ENCODE measurements at regions not wholly inside any gene's neighbourhood (a gene's known extent, or its start where the extent isn't known, plus 50 kb on each side); places are given as distances from the start of the nearest gene placed in this dataset.

DNA sequence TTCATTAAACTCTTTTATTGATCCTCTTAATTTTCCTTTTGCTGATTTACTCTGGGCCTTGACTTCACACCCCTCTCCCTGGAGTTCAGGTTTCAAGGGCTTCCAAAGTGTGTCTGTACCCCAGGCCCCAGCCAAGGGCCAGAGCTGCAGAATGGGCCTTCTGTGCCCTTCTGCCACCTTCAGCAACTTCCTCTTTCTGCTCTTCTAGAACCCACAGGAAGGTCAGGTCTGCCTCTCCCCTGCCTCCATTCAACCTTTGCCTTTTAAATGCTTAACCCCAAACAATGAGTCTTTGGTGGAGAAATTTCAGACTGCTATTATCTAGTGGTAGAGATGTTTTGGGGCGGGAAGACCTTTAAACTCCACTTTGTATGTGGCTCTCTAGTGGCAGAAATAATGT is 63.1 kb downstream of the TSN start:
- H3K9ac ChIP-seq (ENCODE audit: low read length): no peak overlapping the region

DNA sequence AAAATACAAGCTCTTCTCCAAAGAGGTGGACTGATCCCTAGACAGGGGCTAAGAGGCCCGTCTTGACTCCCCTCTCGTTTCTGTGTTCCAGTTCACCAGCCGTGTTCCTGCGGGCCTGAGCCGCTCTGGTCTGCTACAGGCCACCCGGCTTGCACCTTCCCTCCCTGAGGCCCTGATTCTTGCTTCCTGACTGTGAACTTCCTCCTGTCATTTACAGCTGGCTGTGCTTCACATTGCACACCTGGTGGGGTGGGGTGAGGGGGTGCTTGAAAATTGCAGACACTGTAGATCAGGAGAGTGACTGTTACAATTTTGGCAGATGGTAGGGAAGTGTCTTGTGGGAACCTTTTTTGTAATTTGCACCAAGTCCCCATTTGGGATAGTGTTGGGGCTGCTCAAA is 64.4 kb downstream of the TSN start:
- CTCF ChIA-PET: interaction anchor here (0.5 to 1.0 kb wide), 3 partner anchors 8 to 964 kb away, joined by 3 read pairs; no protein-coding TSS in a partner anchor
- H3K27me3 ChIP-seq (replicated peaks in 1 of 4; ENCODE audit: control extremely low read depth in 1 of 4, control insufficient read depth in 3 of 4, insufficient read depth in 4 of 4, low read length in 3 of 4): no peaks in the 10 kb centered on the region
- POLR2A ChIA-PET: no interaction called here
- peaks cover 16% of the 10 kb centered on the region for H3K4me1 Mint-ChIP-seq
- no peaks in the 10 kb centered on the region for H3K79me2 ChIP-seq (ENCODE audit: control insufficient read depth, insufficient read depth, low read length)
- no peak overlapping the region for H3K9ac ChIP-seq (ENCODE audit: low read length)
- no peak for DNase-seq
- WGBS (ENCODE audit: insufficient coverage): 9% methylated on average over 4 of the region's 6 CpGs
- TF ChIP-seq EZH2 (IDR thresholded peaks at IDR 0.05; ENCODE audit: borderline replicate concordance, insufficient read depth, low read depth, low read length, poor library complexity, severe bottlenecking): no peak
- TF ChIP-seq, protein P1, sequence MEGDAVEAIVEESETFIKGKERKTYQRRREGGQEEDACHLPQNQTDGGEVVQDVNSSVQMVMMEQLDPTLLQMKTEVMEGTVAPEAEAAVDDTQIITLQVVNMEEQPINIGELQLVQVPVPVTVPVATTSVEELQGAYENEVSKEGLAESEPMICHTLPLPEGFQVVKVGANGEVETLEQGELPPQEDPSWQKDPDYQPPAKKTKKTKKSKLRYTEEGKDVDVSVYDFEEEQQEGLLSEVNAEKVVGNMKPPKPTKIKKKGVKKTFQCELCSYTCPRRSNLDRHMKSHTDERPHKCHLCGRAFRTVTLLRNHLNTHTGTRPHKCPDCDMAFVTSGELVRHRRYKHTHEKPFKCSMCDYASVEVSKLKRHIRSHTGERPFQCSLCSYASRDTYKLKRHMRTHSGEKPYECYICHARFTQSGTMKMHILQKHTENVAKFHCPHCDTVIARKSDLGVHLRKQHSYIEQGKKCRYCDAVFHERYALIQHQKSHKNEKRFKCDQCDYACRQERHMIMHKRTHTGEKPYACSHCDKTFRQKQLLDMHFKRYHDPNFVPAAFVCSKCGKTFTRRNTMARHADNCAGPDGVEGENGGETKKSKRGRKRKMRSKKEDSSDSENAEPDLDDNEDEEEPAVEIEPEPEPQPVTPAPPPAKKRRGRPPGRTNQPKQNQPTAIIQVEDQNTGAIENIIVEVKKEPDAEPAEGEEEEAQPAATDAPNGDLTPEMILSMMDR (IDR thresholded peaks at IDR 0.05): no peak
- H3K27me3 Mint-ChIP-seq: peaks cover 15% of the 10 kb centered on the region
- no peak overlapping the region for H3K27ac ChIP-seq (ENCODE audit: low read length in 2 of 2)
- H4K20me1 ChIP-seq (ENCODE audit: control insufficient read depth, insufficient read depth, low read length, poor library complexity, severe bottlenecking): no peaks in the 10 kb centered on the region
- peaks cover 0 to 7% (median 0%) of the 10 kb centered on the region in 3 donors for H3K9me3 ChIP-seq (ENCODE audit: control extremely low read depth in 1 of 3, control insufficient read depth in 2 of 3, insufficient read depth in 1 of 3, low read length in 2 of 3)
- no peak overlapping the region for H3K4me3 ChIP-seq (ENCODE audit: control extremely low read depth in 1 of 5, extremely low read depth in 1 of 5, insufficient read depth in 1 of 5, low read depth in 2 of 5, low read length in 4 of 5)
- H3K4me3 Mint-ChIP-seq: no peak overlapping the region
- peaks cover 3% of the 10 kb centered on the region for H3K9me3 Mint-ChIP-seq (ENCODE audit: insufficient read depth)
- H3K27ac Mint-ChIP-seq: peak overlapping the region; percentile 42
- intact Hi-C loops (cut with micrococcal nuclease): no loop called here
- no peak for ATAC-seq (ENCODE audit: low read depth)
- H3K4me2 ChIP-seq (replicated peaks; ENCODE audit: low read depth, low read length, poor library complexity, severe bottlenecking): no peak overlapping the region
- H2AFZ ChIP-seq (ENCODE audit: insufficient read depth, low read depth, low read length, poor library complexity, severe bottlenecking): no peak overlapping the region
- H3K4me1 ChIP-seq (ENCODE audit: control insufficient read depth in 2 of 2, insufficient read depth in 2 of 2, low read length in 2 of 2): peaks cover 13 to 14% of the 10 kb centered on the region in 2 donors
- H3K36me3 ChIP-seq (replicated peaks in 1 of 2; ENCODE audit: control extremely low read depth in 1 of 2, control insufficient read depth in 1 of 2, extremely low read depth in 1 of 2, insufficient read depth in 2 of 2, low read length in 1 of 2): no peaks in the 10 kb centered on the region

More for the DNA sequence above, 63.1 kb downstream of the TSN start:
- intact Hi-C loops (cut with micrococcal nuclease): no loop called here
- peaks cover 0 to 7% (median 0%) of the 10 kb centered on the region in 3 donors for H3K9me3 ChIP-seq (ENCODE audit: control extremely low read depth in 1 of 3, control insufficient read depth in 2 of 3, insufficient read depth in 1 of 3, low read length in 2 of 3)
- POLR2A ChIA-PET: no interaction called here
- no peaks in the 10 kb centered on the region for H3K36me3 ChIP-seq (replicated peaks in 1 of 2; ENCODE audit: control extremely low read depth in 1 of 2, control insufficient read depth in 1 of 2, extremely low read depth in 1 of 2, insufficient read depth in 2 of 2, low read length in 1 of 2)
- no CpG with 5 or more reads among the region's 1 CpG for WGBS (ENCODE audit: insufficient coverage)
- no peak overlapping the region for H3K4me3 Mint-ChIP-seq
- H2AFZ ChIP-seq (ENCODE audit: insufficient read depth, low read depth, low read length, poor library complexity, severe bottlenecking): no peak overlapping the region
- peaks cover 3% of the 10 kb centered on the region for H3K9me3 Mint-ChIP-seq (ENCODE audit: insufficient read depth)
- H3K27ac ChIP-seq (ENCODE audit: low read length in 2 of 2): no peak overlapping the region
- no peak overlapping the region for H3K27ac Mint-ChIP-seq
- H3K4me2 ChIP-seq (replicated peaks; ENCODE audit: low read depth, low read length, poor library complexity, severe bottlenecking): no peak overlapping the region
- no peak overlapping the region for H3K4me3 ChIP-seq (ENCODE audit: control extremely low read depth in 1 of 5, extremely low read depth in 1 of 5, insufficient read depth in 1 of 5, low read depth in 2 of 5, low read length in 4 of 5)
- DNase-seq (no peak), ATAC-seq (ENCODE audit: low read depth) (no peak)
- CTCF ChIA-PET: interaction anchor here (1.0 kb wide), 1 partner anchor 9 kb away, joined by 3 read pairs; no protein-coding TSS in a partner anchor
- no peak for TF ChIP-seq EZH2 (IDR thresholded peaks at IDR 0.05; ENCODE audit: borderline replicate concordance, insufficient read depth, low read depth, low read length, poor library complexity, severe bottlenecking)
- TF ChIP-seq, protein P1 (IDR thresholded peaks at IDR 0.05): no peak
- no peaks in the 10 kb centered on the region for H4K20me1 ChIP-seq (ENCODE audit: control insufficient read depth, insufficient read depth, low read length, poor library complexity, severe bottlenecking)
- no peaks in the 10 kb centered on the region for H3K27me3 ChIP-seq (replicated peaks in 1 of 4; ENCODE audit: control extremely low read depth in 1 of 4, control insufficient read depth in 3 of 4, insufficient read depth in 4 of 4, low read length in 3 of 4)
- no peaks in the 10 kb centered on the region for H3K79me2 ChIP-seq (ENCODE audit: control insufficient read depth, insufficient read depth, low read length)
- H3K27me3 Mint-ChIP-seq: peaks cover 13% of the 10 kb centered on the region
- H3K4me1 Mint-ChIP-seq: peaks cover 16% of the 10 kb centered on the region
- H3K4me1 ChIP-seq (ENCODE audit: control insufficient read depth in 2 of 2, insufficient read depth in 2 of 2, low read length in 2 of 2): peaks cover 13 to 14% of the 10 kb centered on the region in 2 donors
